ENCODE measurements at regions not wholly inside any gene's neighbourhood (a gene's known extent, or its start where the extent isn't known, plus 50 kb on each side); places are given as distances from the start of the nearest gene placed in this dataset.

GRCh38 chr2:15766303-15766861, 174.0 kb upstream of the MYCN start:
- intact Hi-C loops (cut with micrococcal nuclease) = no loop called here
- H3K36me3 Mint-ChIP-seq (ENCODE audit: low read depth) = no peaks in the 10 kb centered on the region
- POLR2A ChIA-PET = no interaction called here
- CTCF ChIA-PET = no interaction called here
- DNase-seq = no peak
- H3K9me3 Mint-ChIP-seq = no peaks in the 10 kb centered on the region
- no peak overlapping the region for H3K4me3 Mint-ChIP-seq
- TF ChIP-seq CTCF (IDR thresholded peaks at IDR 0.05) = no peak
- H3K27ac Mint-ChIP-seq = no peak overlapping the region
- ATAC-seq (ENCODE audit: low read depth) = no peak
- H3K4me1 Mint-ChIP-seq = no peaks in the 10 kb centered on the region
- H3K27me3 Mint-ChIP-seq = peaks cover 4% of the 10 kb centered on the region

DNA sequence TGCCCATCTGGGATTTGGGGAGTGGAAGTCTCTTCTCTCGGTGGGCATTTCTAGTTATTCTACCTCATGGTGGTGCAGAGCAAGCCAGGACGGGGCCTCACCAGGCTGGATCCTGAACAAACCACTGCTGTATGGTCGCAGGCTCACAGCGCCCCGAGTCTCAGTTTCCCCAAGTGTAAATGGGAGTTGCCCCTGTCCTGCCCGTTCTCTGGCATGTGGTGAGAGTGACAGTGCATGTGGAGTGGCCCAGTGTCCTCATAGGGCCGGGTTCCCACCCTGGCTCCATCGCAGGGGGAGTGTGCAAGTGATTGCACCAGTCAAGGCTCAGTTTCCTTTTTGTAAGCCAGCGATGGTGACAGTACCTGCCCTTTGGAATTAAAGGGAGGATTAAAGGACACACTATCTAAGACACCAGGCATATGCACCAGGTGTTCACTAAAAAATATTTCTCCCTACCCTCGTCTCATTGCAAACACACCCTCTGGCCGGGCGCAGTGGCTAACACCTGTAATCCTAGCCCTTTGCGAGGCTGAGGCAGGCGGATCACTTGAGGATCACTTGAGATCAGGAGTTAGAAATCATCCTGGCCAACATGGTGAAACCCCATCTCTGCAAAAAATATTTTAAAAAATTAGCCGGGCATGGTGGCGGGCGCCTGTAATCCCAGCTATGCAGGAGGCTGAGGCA, 173.3 kb upstream of the MYCN start:
- Mint-ChIP-seq H3K27me3 (peaks cover 2% of the 10 kb centered on the region), H3K36me3 (ENCODE audit: low read depth) (no peaks in the 10 kb centered on the region), H3K27ac (no peak overlapping the region), H3K9me3 (no peaks in the 10 kb centered on the region), H3K4me1 (no peaks in the 10 kb centered on the region), H3K4me3 (no peak overlapping the region)
- DNase-seq (no peak), ATAC-seq (ENCODE audit: low read depth) (no peak)
- intact Hi-C loops (cut with micrococcal nuclease) = no loop called here
- ChIA-PET POLR2A (no interaction called here), CTCF (no interaction called here)
- TF ChIP-seq CTCF (IDR thresholded peaks at IDR 0.05) = no peak

DNA sequence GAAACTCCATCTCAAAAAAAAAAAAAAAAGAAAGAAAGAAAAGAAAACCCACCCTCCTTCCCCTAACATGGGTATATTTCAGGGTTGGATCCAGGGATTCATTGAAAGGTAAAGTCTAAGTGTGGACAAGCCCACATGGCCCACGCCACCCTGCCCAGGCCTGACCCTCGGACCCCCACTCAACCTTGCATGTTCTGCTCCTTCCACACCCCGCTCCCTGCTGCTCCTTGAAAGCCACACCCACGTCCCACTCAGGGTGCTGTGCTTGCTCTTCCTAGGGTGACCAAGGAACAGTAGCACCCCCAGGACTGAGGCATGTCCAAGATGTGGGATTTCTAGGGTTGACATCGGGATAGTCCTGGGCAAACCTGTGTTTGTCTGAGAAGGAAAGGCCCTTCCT, 172.7 kb upstream of the MYCN start:
- H3K27me3 Mint-ChIP-seq = peaks cover 2% of the 10 kb centered on the region
- H3K4me3 Mint-ChIP-seq = no peak overlapping the region
- no peak for TF ChIP-seq CTCF (IDR thresholded peaks at IDR 0.05)
- POLR2A ChIA-PET = no interaction called here
- no peak for DNase-seq
- H3K4me1 Mint-ChIP-seq = no peaks in the 10 kb centered on the region
- intact Hi-C loops (cut with micrococcal nuclease) = no loop called here
- ATAC-seq (ENCODE audit: low read depth) = no peak
- no peak overlapping the region for H3K27ac Mint-ChIP-seq
- CTCF ChIA-PET = no interaction called here
- no peaks in the 10 kb centered on the region for H3K9me3 Mint-ChIP-seq
- no peaks in the 10 kb centered on the region for H3K36me3 Mint-ChIP-seq (ENCODE audit: low read depth)

DNA sequence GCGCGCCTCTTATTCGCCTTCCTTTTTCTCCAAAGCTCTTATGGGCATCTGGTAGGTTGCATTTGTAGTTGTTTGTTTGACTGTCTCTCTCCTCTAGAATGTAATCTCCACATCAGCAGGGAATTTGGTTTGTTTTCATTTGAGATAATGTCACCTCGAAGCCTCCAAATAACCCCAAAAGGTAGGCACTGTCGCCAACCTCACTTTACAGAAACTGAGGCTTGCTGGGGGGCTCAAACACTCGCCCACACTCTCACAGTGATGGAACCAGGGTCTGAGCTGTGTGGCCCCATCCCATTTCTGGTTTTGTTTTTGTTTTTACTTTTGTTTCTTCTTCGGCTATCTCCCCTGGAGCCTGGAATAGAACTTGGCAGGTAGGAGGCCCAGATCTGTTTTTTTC, 172.2 kb upstream of the MYCN start:
- no peak for TF ChIP-seq CTCF (IDR thresholded peaks at IDR 0.05)
- ChIA-PET CTCF (no interaction called here), POLR2A (no interaction called here)
- H3K9me3 Mint-ChIP-seq = no peaks in the 10 kb centered on the region
- no peak overlapping the region for H3K27ac Mint-ChIP-seq
- no peaks in the 10 kb centered on the region for H3K36me3 Mint-ChIP-seq (ENCODE audit: low read depth)
- H3K27me3 Mint-ChIP-seq = peaks cover 2% of the 10 kb centered on the region
- ATAC-seq (ENCODE audit: low read depth) (no peak), DNase-seq (no peak)
- no peak overlapping the region for H3K4me3 Mint-ChIP-seq
- intact Hi-C loops (cut with micrococcal nuclease) = no loop called here
- H3K4me1 Mint-ChIP-seq = no peaks in the 10 kb centered on the region

DNA sequence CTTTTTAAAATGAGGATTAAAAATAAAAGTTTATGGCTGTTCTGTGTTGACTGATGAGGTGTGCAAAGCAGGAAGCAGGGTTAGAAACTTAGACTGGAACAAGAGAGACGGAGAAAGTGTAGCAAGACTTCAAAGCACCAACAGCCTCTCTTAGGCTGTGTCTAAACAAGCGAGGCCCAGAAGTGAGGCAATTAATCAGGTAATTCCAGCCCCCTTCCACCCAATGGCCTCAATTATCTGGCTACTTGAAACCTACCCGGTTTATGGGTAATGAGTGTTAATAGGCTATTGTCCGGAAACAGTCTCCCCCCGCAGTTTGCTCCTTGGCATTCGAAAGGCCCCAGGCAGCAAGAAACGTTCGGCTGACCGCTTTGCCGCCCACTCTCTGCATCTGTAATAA, 171.7 kb upstream of the MYCN start:
- no peak for TF ChIP-seq CTCF (IDR thresholded peaks at IDR 0.05)

More for the DNA sequence above, 171.7 kb upstream of the MYCN start:
- ChIA-PET POLR2A (no interaction called here), CTCF (no interaction called here)
- no peak overlapping the region for H3K4me3 Mint-ChIP-seq
- ATAC-seq (ENCODE audit: low read depth) (no peak), DNase-seq (no peak)
- no peaks in the 10 kb centered on the region for H3K36me3 Mint-ChIP-seq (ENCODE audit: low read depth)
- no peaks in the 10 kb centered on the region for H3K4me1 Mint-ChIP-seq
- intact Hi-C loops (cut with micrococcal nuclease) = no loop called here
- H3K27me3 Mint-ChIP-seq = peaks cover 2% of the 10 kb centered on the region
- H3K27ac Mint-ChIP-seq = no peak overlapping the region
- no peaks in the 10 kb centered on the region for H3K9me3 Mint-ChIP-seq

Data from activated B cell treated with CpG ODN at 0.5 μM for 24 hours (primary cell).